Left renal cortex interstitium (tissue), 4 donors: ENCODE measurements at regions not wholly inside any gene's neighbourhood (a gene's known extent, or its start where the extent isn't known, plus 50 kb on each side); places are given as distances from the start of the nearest gene placed in this dataset.
"Not testable (repeated sequence)": the region's sequence is repeated elsewhere in the genome, so short reads cannot be mapped to it uniquely, and the experiment has no call there.

Source experiments
- DNase-seq, 4 donors: peaks; one replicate each; pipeline ENCODE4 v3.0.0-alpha.2; 2013; ENCODE audit warnings: low read depth in 4 of 4, low spot score in 2 of 4, missing footprints in 1 of 4

DNA sequence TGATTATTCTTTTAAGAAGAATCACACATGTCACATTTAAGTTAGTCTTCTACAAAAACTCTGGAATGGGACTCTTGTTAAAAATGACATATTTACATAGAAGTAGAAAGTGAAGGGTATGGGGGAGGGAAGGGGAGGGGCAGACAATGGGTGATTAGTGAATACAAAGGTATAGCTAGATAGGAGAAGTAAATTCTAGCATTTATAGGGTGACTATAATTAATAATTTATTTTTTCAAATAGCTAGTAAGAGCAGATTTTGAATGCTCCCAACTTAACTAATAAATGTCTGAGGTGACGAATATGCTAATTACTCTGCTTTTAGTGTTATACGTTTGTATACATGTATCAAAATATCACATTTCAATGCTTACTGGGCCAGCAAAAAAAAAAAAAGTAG is 59.4 kb downstream of the BLTP3B start:
- no peak for DNase-seq

DNA sequence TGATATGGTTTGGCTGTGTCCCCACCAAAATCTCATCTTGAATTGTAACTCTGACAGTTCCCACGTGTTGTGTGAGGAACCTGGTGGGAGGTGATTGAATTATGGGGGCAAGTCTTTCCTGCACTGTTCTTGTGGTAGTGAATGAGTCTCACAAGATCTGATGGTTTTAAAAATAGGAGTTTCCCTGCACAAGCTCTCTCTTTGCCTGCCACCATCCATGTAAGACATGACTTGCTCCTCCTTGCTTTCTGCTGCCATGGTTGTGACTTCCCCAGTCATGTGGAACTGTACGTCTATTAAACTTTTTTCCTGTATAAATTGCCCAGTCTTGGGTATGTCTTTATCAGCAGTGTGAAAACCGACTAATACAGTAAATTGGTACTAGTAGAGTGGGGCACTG is 63.9 kb downstream of the BLTP3B start:
- DNase-seq = not testable (repeated sequence)

DNA sequence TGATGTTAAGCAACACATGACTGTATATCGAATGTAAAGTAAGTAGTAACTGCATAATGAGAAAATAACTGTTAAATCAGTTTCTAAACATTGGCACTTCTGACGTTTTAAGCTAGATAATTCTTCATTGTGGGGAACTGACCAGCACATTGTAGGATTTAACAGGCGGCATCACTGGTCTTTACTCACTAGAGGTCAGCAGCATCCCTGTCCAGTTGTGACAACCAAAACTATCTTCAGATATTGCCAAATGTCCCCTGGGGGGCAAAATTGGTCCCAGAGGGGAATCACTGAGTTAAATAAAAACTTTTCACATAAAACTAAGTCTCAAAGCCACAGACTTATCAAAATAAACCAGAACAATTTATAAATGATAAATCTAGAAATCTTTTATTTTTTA is 65.3 kb downstream of the BLTP3B start:
- no peak for DNase-seq

DNA sequence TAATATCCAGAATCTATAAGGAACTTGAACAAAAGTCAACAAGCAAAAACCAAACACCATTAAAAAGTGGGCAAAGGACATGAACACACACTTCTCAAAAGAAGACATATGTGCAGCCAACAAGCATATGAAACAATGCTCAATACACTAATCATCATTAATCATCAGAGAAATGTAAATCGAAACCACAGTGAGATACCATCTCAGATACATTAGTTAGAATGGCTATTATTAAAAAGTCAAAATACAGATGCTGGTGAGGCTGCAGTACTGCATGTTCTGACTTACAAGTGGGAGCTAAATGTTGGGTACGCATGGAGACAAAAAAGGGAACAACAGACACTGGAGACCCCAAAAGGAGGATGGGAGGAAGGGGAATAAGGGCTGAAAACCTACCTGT is 67.1 kb downstream of the BLTP3B start:
- DNase-seq = no peak

DNA sequence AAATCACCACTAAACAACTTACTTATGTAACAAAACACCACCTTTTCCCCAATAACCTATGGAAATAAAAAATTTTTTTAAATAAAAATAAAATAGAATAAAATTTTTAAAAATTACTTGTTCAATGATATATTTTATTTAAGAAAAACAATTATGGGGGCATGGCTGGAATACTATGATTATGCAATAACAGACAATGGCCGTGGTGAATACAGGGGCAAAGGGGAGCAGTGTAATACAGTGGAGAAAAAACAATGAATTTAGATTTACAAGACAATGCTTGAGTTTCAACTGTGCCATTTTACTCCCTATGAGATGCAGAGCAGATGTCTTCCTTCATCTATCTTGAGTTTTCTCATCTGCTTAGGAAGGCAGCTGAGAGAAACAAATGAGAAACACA is 72.9 kb downstream of the BLTP3B start:
- DNase-seq = peak in 1 of 4 donors; percentile 1

DNA sequence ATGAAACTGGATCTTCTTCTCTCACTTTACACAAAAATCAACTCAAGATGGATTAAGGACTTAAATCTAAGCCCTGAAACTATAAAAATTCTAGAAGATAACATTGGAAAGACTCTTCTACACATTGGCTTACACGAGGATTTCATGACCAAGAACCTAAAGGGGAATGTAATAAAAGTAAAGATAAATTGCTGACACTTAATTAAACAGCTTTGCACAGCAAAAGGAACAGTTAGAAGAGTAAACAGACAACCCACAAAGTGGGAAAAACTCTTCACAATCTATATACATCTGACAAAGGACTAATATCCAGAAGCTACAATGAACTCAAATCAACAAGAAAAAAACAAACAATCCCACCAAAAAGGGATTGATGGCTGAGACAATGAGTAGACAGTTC is 74.4 kb downstream of the BLTP3B start:
- DNase-seq = no peak

DNA sequence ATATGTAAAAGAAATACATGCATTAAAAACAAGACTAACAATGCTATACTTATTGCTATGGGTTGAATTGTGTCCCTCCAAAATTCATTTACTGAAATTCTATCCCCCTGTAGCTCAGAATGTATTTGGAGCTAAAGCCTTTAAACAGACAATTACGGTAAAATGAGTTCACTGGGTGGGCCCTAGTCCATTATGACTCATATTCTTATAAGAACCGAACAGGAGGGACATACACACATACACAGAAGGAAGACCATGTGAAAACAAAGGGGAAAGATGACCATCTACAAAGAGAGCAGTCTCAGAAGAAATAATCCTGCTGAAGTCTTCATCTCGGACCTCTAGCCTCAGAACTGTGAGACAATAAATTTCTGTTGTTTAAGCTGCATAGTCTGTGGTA is 77.1 kb upstream of the ANKS1B start:
- DNase-seq = no peak

DNA sequence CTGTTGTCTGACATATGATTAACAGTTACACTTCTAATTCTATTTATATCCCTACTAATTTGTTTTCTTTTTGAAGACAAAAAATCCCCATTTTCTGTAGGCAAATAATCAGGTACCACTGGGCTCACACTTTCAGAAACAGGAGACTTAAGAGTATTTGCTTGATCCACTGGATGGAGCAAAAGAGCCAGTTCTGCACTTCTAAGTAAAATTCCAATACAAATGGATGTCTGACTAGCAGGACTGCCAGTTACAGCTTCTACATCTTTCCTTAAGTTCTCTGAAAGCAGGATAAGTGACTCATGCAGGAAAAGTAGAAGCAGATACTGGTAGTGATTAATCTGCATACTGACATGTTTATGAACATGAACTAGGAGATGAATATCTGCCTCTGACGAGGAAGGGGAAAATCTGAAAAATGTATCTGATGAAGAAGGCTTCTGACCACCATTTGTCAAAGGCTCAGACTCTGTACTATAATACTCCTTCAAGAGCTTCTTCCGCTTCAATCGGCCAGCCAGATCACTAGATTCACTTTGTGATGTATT is 73.8 kb upstream of the ANKS1B start:
- peak in 1 of 4 donors; percentile 1 for DNase-seq

DNA sequence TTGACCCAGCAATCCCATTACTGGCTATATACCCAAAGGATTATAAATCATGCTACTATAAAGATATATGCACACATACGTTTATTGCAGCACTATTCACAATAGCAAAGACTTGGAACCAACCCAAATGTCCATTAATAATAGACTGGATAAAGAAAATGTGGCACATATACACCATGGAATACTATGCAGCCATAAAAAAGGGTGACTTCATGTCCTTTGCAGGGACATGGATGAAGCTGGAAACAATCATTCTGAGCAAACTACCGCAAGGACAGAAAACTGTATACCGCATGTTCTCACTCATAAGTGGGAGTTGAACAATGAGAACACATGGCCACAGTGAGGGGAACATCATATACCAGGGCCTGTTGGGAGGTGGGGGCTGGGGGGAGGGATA is 61.5 kb upstream of the ANKS1B start:
- not testable (repeated sequence) for DNase-seq

DNA sequence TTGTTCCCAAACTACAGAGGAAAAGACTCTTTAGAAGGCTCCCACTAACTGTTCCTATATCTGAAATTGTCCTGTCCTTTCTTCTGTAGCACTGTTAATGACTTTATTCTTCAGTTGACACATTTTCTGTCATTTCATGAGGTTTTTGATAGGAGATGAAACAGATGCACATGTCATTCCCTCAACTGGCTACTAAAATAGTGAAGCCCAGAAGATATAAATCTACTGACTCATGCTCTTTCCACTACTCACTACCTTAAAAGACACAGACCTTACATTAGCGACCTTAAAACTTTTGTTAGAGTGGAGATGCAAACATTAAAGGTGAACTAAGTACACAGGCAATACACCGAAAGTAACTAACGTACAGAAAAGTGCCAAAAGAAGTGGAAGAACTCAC is 59.5 kb upstream of the ANKS1B start:
- DNase-seq = no peak

DNA sequence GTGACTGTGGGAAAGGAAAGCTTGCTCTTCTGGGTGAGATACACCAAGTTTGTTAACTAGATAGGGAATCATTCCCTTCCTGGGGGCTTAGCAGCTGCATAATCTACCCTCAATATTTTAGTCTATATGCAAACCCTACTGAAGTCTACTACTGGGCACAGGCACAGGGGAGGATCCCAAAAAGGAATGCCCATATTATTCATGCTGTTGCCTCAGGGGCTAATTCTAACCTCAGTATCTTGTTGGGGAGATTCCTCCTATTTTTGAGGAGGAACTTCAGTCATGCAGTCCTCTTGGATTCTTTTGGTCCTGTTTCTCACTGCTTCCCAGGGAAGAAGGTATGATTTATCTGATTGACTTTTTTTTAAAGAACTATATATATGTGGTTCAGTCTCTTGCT is 58.9 kb upstream of the ANKS1B start:
- no peak for DNase-seq
